ENCODE measurements at regions not wholly inside any gene's neighbourhood (a gene's known extent, or its start where the extent isn't known, plus 50 kb on each side); places are given as distances from the start of the nearest gene placed in this dataset.
A peak's percentile ranks its signal among the peaks of the same experiment; 100 is the strongest.

DNA sequence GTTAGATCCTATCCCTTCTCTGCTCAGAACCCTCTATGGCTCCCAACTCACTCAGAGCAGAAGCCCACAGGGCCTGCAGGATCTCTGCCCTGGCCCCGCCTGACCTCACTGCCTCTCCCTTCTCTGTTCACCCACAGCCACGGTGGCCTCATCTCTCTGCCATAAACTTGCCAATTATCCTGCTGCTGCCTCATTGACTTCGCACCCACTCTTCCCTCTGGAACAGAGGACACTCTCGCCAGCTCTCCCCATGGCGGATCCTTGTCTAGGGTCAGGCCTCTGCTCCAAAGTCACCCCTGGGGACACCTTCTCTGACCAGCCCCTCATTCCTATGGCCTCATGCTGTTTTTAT lies 86.4 kb downstream of the CEBPB start:
- Histone ChIP-seq H3K4me1 (peaks cover 4 to 7% of the 10 kb centered on the region in 2 donors), H3K4me3 (no peak overlapping the region), H3K27me3 (no peaks in the 10 kb centered on the region), H3K27ac (no peak overlapping the region), H3K9me3 (no peaks in the 10 kb centered on the region), H3K36me3 (no peaks in the 10 kb centered on the region)
- TF ChIP-seq, protein P1, sequence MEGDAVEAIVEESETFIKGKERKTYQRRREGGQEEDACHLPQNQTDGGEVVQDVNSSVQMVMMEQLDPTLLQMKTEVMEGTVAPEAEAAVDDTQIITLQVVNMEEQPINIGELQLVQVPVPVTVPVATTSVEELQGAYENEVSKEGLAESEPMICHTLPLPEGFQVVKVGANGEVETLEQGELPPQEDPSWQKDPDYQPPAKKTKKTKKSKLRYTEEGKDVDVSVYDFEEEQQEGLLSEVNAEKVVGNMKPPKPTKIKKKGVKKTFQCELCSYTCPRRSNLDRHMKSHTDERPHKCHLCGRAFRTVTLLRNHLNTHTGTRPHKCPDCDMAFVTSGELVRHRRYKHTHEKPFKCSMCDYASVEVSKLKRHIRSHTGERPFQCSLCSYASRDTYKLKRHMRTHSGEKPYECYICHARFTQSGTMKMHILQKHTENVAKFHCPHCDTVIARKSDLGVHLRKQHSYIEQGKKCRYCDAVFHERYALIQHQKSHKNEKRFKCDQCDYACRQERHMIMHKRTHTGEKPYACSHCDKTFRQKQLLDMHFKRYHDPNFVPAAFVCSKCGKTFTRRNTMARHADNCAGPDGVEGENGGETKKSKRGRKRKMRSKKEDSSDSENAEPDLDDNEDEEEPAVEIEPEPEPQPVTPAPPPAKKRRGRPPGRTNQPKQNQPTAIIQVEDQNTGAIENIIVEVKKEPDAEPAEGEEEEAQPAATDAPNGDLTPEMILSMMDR (IDR thresholded peaks at IDR 0.05): no peak
- TF ChIP-seq POLR2AphosphoS5 (IDR thresholded peaks at IDR 0.05) (no peak), POLR2A (IDR thresholded peaks at IDR 0.05) (no peak)
- intact Hi-C loops (cut with DNase I; ENCODE audit: low total_unique reads): no loop called here
- no peak for DNase-seq (ENCODE audit: low spot score in 2 of 2)

DNA sequence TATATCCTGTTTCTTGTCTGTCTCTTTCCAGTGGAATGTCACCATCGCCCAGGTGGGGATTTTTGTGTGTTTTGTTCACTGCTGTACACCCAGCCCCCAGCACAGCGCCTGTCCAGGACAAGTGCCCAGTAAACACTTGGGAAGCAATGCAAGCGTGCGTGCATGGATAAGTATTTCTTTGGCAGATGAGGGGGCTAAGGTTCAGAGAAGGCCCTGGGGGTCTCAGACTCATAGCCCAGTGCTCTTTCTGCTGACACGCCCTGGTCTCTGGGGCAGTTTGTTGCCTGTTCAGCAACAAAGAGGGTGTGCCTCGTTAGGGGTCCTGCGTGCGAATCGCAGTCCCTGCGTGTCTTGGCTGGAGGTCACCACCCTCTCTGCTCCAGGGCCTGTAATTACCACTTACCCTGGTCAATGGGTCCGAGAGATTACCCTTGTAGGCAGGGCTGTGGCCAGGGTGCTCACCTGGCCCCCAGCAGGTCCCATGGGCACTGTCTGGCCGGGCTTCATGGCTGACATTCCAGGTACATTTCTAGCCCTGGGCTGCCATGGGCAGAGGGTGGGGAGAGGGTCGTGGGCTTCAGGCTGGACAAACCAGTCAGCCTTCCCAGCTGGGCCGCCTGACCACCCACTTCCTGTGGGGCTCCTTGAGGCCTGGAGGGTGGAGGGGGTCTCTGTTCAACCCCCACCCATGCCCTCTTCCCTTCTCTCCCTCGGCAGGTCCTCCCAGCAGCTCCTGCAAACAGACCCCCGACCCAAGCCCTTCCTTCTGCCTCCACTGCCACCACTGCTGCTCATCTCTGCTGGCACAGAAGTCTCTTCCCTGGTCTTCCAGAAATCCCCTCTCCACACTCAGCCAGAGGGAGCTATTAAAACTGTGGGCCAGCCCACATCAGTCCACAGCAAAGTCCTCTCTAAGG lies 87.1 kb downstream of the CEBPB start:
- intact Hi-C loops (cut with DNase I; ENCODE audit: low total_unique reads): no loop called here
- H3K4me3 ChIP-seq: no peak overlapping the region
- H3K27me3 ChIP-seq: no peaks in the 10 kb centered on the region
- H3K4me1 ChIP-seq: peaks cover 4 to 7% of the 10 kb centered on the region in 2 donors
- H3K9me3 ChIP-seq: no peaks in the 10 kb centered on the region
- DNase-seq (ENCODE audit: low spot score in 2 of 2): no peak
- TF ChIP-seq POLR2AphosphoS5 (IDR thresholded peaks at IDR 0.05): no peak
- TF ChIP-seq, protein P1 (IDR thresholded peaks at IDR 0.05): no peak
- TF ChIP-seq POLR2A (IDR thresholded peaks at IDR 0.05): no peak
- H3K27ac ChIP-seq: peak overlapping the region; percentile 57 to 58
- no peaks in the 10 kb centered on the region for H3K36me3 ChIP-seq

DNA sequence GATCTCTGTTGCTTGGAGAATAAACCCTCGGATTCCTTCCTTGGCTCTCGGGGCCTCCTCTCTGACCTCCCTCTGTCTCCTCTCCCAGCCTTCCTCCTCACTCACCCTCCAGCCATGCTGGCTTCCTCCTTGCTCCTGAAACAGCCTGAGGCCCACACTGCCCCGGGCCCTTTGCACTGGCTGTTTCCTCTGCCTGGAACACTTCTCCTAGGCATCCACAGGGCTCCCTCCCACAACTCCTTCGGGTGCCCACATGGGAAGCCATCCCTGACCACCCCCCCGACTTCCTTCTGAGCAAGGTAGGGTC lies 87.7 kb downstream of the CEBPB start:
- no peaks in the 10 kb centered on the region for H3K27me3 ChIP-seq
- DNase-seq (ENCODE audit: low spot score in 2 of 2): no peak
- peak overlapping the region; percentile 57 to 58 for H3K27ac ChIP-seq
- no peak overlapping the region for H3K4me3 ChIP-seq
- no peaks in the 10 kb centered on the region for H3K36me3 ChIP-seq
- TF ChIP-seq POLR2A (IDR thresholded peaks at IDR 0.05): no peak
- no peak for TF ChIP-seq POLR2AphosphoS5 (IDR thresholded peaks at IDR 0.05)
- TF ChIP-seq, protein P1 (IDR thresholded peaks at IDR 0.05): no peak
- intact Hi-C loops (cut with DNase I; ENCODE audit: low total_unique reads): no loop called here
- H3K4me1 ChIP-seq: peaks cover 4 to 8% of the 10 kb centered on the region in 2 donors
- H3K9me3 ChIP-seq: no peaks in the 10 kb centered on the region

DNA sequence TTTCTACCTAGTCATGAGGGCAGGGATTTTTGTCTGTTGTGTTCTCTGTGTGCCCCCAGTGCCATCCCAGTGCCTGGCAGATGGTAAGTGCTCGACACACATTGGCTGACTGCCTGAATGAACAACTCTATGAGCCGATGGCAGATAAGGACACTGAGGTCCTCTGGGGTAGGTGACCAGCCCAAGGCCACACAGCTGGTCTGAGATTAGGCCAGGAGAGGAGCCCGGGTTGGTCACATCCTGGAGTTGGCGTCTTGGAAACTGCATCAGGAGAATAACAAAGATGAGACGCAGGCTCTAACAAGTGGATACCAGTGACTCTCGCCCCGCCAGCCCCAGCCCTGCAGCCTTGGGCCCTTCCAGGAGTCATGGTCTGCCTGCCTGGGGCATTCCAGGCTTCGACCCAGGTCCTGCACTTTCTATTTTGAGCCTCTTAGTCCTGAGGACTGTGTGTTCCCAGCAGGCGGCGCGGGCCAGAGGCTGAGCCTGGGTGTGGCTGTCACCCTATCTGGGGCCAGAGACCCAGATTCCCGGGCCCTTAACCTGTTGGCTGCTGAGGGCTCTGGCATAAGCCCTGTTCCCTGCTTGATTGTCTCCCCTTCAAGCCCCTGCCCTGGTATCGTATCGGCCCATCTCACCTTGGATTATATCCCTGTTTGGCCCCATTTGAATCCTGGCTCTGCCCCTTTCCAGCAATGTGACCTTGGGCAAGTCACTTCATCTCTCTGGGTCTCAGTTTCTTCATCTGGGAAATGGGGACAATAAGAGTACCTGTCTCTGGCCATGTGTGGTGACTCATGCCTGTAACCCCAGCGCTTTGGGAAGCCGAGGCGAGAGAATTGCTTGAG lies 88.3 kb downstream of the CEBPB start:
- no peaks in the 10 kb centered on the region for H3K36me3 ChIP-seq
- intact Hi-C loops (cut with DNase I; ENCODE audit: low total_unique reads): no loop called here
- no peaks in the 10 kb centered on the region for H3K27me3 ChIP-seq
- TF ChIP-seq, protein P1 (IDR thresholded peaks at IDR 0.05): peak; percentile 5 to 38 (median 29)
- TF ChIP-seq POLR2A (IDR thresholded peaks at IDR 0.05) (no peak), POLR2AphosphoS5 (IDR thresholded peaks at IDR 0.05) (peak in 2 of 3 donors; percentile 38 to 54)
- no peak for DNase-seq (ENCODE audit: low spot score in 2 of 2)
- H3K9me3 ChIP-seq: no peaks in the 10 kb centered on the region
- peak overlapping the region; percentile 57 to 58 for H3K27ac ChIP-seq
- H3K4me1 ChIP-seq: peaks cover 0 to 14% of the 10 kb centered on the region in 2 donors
- H3K4me3 ChIP-seq: no peak overlapping the region

Measured in breast epithelium (tissue), 4 donors.